Nephron progenitor cell (in vitro differentiated cells): ENCODE measurements at regions not wholly inside any gene's neighbourhood (a gene's known extent, or its start where the extent isn't known, plus 50 kb on each side); places are given as distances from the start of the nearest gene placed in this dataset.

Experiments
- DNase-seq: peaks from one replicate; pipeline ENCODE4 v3.0.0; 2021
- H3K27ac Mint-ChIP-seq: 2 replicates; pipeline ENCODE4 v1.8.0; 2021; ENCODE audit warnings: mild to moderate bottlenecking, moderate library complexity, mixed read lengths
- H3K27me3 Mint-ChIP-seq: 2 replicates; pipeline ENCODE4 v1.8.0; 2021; ENCODE audit warnings: mild to moderate bottlenecking, low read depth, mixed read lengths; ENCODE audit not compliant: poor library complexity
- H3K36me3 Mint-ChIP-seq: 2 replicates; pipeline ENCODE4 v1.8.0; 2021; ENCODE audit warnings: low read depth, mixed read lengths
- H3K4me1 Mint-ChIP-seq: 2 replicates; pipeline ENCODE4 v1.8.0; 2021; ENCODE audit warnings: mixed read lengths
- H3K4me3 Mint-ChIP-seq: 2 replicates; pipeline ENCODE4 v1.8.0; 2021; ENCODE audit warnings: mild to moderate bottlenecking, moderate library complexity, mixed read lengths
- H3K9me3 Mint-ChIP-seq: 2 replicates; pipeline ENCODE4 v1.8.0; 2021; ENCODE audit warnings: mild to moderate bottlenecking, moderate library complexity, mixed read lengths
- TF ChIP-seq, protein P1 (sequence below): fragments of 200-600 bp; sonication (generic); IDR thresholded peaks from 2 replicates; pipeline ENCODE4 v1.5.0; 2021; ENCODE audit warnings: antibody characterized with exemption

DNA sequence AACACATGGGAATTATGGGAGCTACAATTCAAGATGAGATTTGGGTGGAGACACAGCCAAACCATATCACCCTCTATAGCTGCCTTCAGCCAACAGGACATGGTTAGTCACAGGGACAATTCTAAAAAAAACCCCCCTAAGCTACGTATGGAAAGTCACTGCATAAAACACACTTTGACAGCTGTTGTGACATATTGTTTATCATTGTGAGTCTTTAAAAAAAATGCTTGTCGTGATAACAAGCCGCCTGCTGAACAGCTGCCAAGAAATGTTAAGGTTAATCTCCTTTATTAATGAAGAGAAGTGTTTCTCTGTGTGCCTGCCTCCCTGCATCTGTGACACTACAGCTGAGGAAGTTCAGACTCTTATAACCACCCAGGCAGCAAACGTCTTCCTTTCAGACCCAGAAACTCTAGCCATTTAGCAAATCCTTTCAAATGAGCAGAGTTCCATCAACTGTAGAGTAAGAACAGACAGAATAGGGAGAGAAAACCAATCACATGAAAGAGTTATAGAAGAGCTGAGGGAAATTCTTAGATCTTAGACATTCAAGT, 1459.6 kb upstream of the TMEM132C start:
- TF ChIP-seq, protein P1, sequence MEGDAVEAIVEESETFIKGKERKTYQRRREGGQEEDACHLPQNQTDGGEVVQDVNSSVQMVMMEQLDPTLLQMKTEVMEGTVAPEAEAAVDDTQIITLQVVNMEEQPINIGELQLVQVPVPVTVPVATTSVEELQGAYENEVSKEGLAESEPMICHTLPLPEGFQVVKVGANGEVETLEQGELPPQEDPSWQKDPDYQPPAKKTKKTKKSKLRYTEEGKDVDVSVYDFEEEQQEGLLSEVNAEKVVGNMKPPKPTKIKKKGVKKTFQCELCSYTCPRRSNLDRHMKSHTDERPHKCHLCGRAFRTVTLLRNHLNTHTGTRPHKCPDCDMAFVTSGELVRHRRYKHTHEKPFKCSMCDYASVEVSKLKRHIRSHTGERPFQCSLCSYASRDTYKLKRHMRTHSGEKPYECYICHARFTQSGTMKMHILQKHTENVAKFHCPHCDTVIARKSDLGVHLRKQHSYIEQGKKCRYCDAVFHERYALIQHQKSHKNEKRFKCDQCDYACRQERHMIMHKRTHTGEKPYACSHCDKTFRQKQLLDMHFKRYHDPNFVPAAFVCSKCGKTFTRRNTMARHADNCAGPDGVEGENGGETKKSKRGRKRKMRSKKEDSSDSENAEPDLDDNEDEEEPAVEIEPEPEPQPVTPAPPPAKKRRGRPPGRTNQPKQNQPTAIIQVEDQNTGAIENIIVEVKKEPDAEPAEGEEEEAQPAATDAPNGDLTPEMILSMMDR = no peak
- Mint-ChIP-seq H3K4me1 (peaks cover 11% of the 10 kb centered on the region), H3K4me3 (no peak overlapping the region), H3K27me3 (peaks cover 18% of the 10 kb centered on the region), H3K36me3 (no peaks in the 10 kb centered on the region), H3K27ac (no peak overlapping the region), H3K9me3 (no peaks in the 10 kb centered on the region)
- no peak for DNase-seq

DNA sequence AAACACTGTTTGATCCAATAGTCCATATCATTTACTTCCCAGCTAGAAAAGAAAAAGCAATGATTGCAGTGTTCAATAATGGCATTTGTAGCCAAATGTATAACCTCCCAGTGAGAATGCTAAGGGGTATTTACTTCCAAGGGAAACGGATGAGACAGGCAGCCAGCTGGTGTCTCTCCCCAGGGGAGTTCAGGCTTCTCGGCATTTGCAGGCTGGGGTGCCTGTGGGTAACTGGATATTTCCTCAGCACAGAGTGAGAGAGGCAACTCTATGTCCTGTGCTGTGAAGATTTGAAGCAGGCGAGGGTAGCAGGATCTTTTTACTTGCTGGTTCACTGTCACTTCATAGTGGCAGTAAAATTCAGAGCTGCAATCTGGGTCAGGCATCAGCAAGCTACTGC, 1455.6 kb upstream of the TMEM132C start:
- no peaks in the 10 kb centered on the region for H3K9me3 Mint-ChIP-seq

DNA sequence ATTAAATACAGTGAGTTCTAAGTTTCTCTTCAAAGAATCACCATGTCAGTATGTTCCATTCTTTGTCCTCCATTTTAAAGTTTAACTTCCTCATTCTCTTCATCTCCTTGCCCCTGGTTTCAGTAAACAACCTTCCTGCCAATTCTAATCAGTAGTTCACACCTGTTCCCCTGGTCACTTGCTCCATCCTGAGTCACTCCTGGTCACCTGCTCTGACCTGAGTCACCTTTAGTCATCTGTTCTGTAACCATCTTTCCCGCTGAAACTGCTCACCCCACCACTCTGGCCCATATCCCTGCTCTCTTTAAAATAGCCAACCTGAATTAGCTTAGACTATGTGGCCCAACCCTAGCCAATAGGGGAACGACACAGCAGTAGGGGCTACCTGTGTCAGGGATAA, 1447.4 kb upstream of the TMEM132C start:
- no peaks in the 10 kb centered on the region for H3K4me1 Mint-ChIP-seq
- no peaks in the 10 kb centered on the region for H3K36me3 Mint-ChIP-seq
- no peak overlapping the region for H3K27ac Mint-ChIP-seq
- no peak for DNase-seq
- TF ChIP-seq, protein P1 = no peak
- H3K4me3 Mint-ChIP-seq = no peak overlapping the region
- peaks cover 15% of the 10 kb centered on the region for H3K27me3 Mint-ChIP-seq
- peaks cover 18% of the 10 kb centered on the region for H3K9me3 Mint-ChIP-seq

More for the DNA sequence above, 1455.6 kb upstream of the TMEM132C start:
- Mint-ChIP-seq H3K36me3 (no peaks in the 10 kb centered on the region), H3K27ac (no peak overlapping the region), H3K27me3 (peaks cover 7% of the 10 kb centered on the region), H3K4me3 (no peak overlapping the region), H3K4me1 (peaks cover 11% of the 10 kb centered on the region)
- peak; percentile 18 for DNase-seq
- TF ChIP-seq, protein P1 = no peak

DNA sequence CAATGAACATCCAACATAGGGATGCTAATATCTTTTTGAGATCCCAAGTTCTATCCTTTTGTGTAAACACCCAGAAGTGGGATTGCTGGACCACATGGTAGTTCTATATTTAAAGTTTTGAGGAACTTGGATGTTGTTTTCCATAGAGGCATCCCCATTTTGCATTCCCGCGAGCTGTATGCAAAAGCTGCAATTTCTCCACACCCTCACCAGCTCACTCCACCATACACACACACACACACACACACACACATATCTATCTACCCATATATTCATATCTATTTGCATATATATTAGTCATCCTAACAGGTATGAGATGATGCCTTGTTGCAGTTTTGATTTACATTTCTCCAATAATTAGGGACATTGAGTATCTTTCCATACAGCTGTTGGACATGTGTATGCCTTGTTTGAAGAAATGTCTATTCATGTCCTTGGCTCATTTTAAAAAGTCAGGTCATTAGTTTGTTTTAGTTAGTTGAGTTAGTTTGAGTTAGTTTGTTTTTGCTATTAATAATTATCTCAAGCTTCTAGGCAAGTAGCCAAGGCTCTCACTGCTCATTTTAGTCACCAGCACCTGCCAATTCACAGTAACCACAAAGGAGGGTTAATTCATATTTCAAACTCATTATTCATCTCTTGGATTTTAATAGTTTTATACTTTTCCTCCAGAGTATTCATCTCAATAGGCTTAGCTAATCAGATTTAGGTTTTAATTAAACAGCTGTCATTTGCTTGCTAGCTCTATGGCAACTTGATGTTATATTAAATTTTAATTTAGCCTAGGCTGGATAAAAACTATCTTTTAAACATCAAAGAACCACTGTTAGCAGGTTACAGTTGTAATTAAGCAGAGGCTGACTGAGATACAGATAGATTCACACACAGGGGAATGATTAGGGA, 1435.9 kb upstream of the TMEM132C start:
- no peaks in the 10 kb centered on the region for H3K36me3 Mint-ChIP-seq
- H3K4me3 Mint-ChIP-seq = no peak overlapping the region
- DNase-seq = no peak
- no peaks in the 10 kb centered on the region for H3K4me1 Mint-ChIP-seq
- no peak overlapping the region for H3K27ac Mint-ChIP-seq
- TF ChIP-seq, protein P1 = no peak
- H3K9me3 Mint-ChIP-seq = peaks cover 38% of the 10 kb centered on the region
- peaks cover 67% of the 10 kb centered on the region for H3K27me3 Mint-ChIP-seq

DNA sequence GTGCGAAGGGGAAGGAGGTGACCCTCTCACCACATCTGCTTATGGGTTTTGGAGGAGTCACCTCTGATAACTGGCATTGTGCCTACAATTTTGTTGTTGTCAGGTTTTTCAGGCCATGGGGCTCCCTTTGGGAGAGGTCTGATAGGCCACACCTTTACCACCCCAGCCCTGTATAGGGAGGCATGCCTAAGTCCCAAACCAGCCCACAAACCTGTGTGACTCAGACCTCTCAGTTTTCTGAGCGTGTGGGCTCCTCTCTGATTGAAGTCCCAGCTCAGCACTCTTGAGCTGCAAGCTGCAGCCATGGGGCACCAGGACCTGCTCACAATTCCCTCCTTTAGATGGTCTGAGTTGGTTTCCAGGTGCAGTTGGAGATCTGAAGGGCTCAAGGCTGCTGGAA, 1429.3 kb upstream of the TMEM132C start:
- H3K36me3 Mint-ChIP-seq = no peaks in the 10 kb centered on the region
- H3K27me3 Mint-ChIP-seq = peaks cover 27% of the 10 kb centered on the region
- peaks cover 47% of the 10 kb centered on the region for H3K9me3 Mint-ChIP-seq
- no peak overlapping the region for H3K4me3 Mint-ChIP-seq
- TF ChIP-seq, protein P1 = no peak
- no peak for DNase-seq
- H3K27ac Mint-ChIP-seq = no peak overlapping the region
- H3K4me1 Mint-ChIP-seq = no peaks in the 10 kb centered on the region
